ENCODE measurements at regions not wholly inside any gene's neighbourhood (a gene's known extent, or its start where the extent isn't known, plus 50 kb on each side); places are given as distances from the start of the nearest gene placed in this dataset.

GRCh38 chr6:111971181-111971841 lies 82.6 kb upstream of the CCN6 start:
- TF ChIP-seq CTCF (conservative IDR thresholded peaks at IDR 0.05; ENCODE audit: low read depth in 2 of 2) = no peak
- no peak for TF ChIP-seq POLR2AphosphoS5 (IDR thresholded peaks at IDR 0.05; ENCODE audit: low read depth)
- no peak for TF ChIP-seq CREB1 (CRISPR knock-in tag; IDR thresholded peaks at IDR 0.05; ENCODE audit: low read depth)
- TF ChIP-seq EZH2 (IDR thresholded peaks at IDR 0.05; ENCODE audit: low read depth, unreplicated experiment) = no peak
- TF ChIP-seq REST (IDR thresholded peaks at IDR 0.05; ENCODE audit: unreplicated experiment) = no peak
- no peak for TF ChIP-seq EZH2phosphoT487 (IDR thresholded peaks at IDR 0.05; ENCODE audit: unreplicated experiment)
- TF ChIP-seq JUNB (IDR thresholded peaks at IDR 0.05; ENCODE audit: unreplicated experiment) = no peak
- no peak for TF ChIP-seq ZNF114 (CRISPR knock-in tag; IDR thresholded peaks at IDR 0.05)
- TF ChIP-seq, protein P1, sequence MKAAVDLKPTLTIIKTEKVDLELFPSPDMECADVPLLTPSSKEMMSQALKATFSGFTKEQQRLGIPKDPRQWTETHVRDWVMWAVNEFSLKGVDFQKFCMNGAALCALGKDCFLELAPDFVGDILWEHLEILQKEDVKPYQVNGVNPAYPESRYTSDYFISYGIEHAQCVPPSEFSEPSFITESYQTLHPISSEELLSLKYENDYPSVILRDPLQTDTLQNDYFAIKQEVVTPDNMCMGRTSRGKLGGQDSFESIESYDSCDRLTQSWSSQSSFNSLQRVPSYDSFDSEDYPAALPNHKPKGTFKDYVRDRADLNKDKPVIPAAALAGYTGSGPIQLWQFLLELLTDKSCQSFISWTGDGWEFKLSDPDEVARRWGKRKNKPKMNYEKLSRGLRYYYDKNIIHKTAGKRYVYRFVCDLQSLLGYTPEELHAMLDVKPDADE (IDR thresholded peaks at IDR 0.05) = no peak

Data from GM23338 (cell line).